Fibroblast of lung (primary cell): ENCODE measurements at regions not wholly inside any gene's neighbourhood (a gene's known extent, or its start where the extent isn't known, plus 50 kb on each side); places are given as distances from the start of the nearest gene placed in this dataset.

Source experiments
- DNase-seq, 2 donors: peaks; one replicate each; pipeline versions ENCODE4 v3.0.0 to v3.0.0-alpha.2; 2010; ENCODE audit warnings: low read depth in 2 of 2
- H2AFZ ChIP-seq: 2 replicates; pipeline ENCODE4 v1.5.1; 2012; ENCODE audit warnings: low read length, control low read depth, inconsistent platforms
- H3K27ac ChIP-seq: 2 replicates; pipeline ENCODE4 v1.5.1; 2011; ENCODE audit warnings: low read length, control low read depth; ENCODE audit not compliant: insufficient read depth
- H3K27me3 ChIP-seq: 2 replicates; pipeline ENCODE4 v1.5.1; 2011; ENCODE audit warnings: mild to moderate bottlenecking, low read length; ENCODE audit not compliant: control insufficient read depth, insufficient read depth
- H3K36me3 ChIP-seq: 2 replicates; pipeline ENCODE4 v1.5.1; 2011; ENCODE audit warnings: low read length; ENCODE audit not compliant: control insufficient read depth, insufficient read depth
- H3K4me1 ChIP-seq: 2 replicates; pipeline ENCODE4 v1.5.1; 2011; ENCODE audit warnings: low read length; ENCODE audit not compliant: control insufficient read depth, insufficient read depth; ENCODE audit errors: extremely low read depth
- H3K4me2 ChIP-seq: 2 replicates; pipeline ENCODE4 v1.5.1; 2011; ENCODE audit warnings: low read length, control low read depth; ENCODE audit not compliant: insufficient read depth; ENCODE audit errors: extremely low read depth
- H3K4me3 ChIP-seq, 4 experiments: fragments of 200-600 bp in 1 of 4; sonication (generic) in 1 of 4; replicated peaks in 1 of 4; 2 replicates each; pipeline ENCODE4 v1.5.1; 2011 to 2016; ENCODE audit warnings: low read length in 4 of 4, low read depth in 3 of 4, mild to moderate bottlenecking in 3 of 4, control low read depth in 2 of 4, inconsistent platforms in 1 of 4, mixed read lengths in 1 of 4; ENCODE audit not compliant: insufficient read depth in 1 of 4; ENCODE audit errors: control extremely low read depth in 1 of 4
- H3K79me2 ChIP-seq: 2 replicates; pipeline ENCODE4 v1.5.1; 2012; ENCODE audit warnings: mild to moderate bottlenecking, low read length, inconsistent platforms; ENCODE audit not compliant: control insufficient read depth, insufficient read depth
- H3K9ac ChIP-seq: 2 replicates; pipeline ENCODE4 v1.5.1; 2011; ENCODE audit warnings: mild to moderate bottlenecking, low read length, control low read depth; ENCODE audit not compliant: insufficient read depth
- H3K9me3 ChIP-seq: 2 replicates; pipeline ENCODE4 v1.5.1; 2012; ENCODE audit warnings: low read depth, low read length; ENCODE audit not compliant: control insufficient read depth, insufficient read depth
- H4K20me1 ChIP-seq: 2 replicates; pipeline ENCODE4 v1.5.1; 2011; ENCODE audit warnings: low read length; ENCODE audit not compliant: control insufficient read depth, insufficient read depth; ENCODE audit errors: extremely low read depth
- CTCF ChIP-seq, 2 donors: IDR thresholded peaks in 1 of 2; conservative IDR thresholded peaks in 1 of 2; 1 replicate in 1 of 2; 2 replicates in 1 of 2; pipeline ENCODE4 v1.5.1; 2011 to 2012; ENCODE audit warnings: low read length in 2 of 2, control low read depth in 1 of 2, inconsistent platforms in 1 of 2, low read depth in 1 of 2, mild to moderate bottlenecking in 1 of 2
- EZH2 ChIP-seq: IDR thresholded peaks from 2 replicates; pipeline ENCODE4 v1.5.1; 2012; ENCODE audit warnings: low read length, control low read depth, mild to moderate bottlenecking; ENCODE audit errors: missing control alignments

DNA sequence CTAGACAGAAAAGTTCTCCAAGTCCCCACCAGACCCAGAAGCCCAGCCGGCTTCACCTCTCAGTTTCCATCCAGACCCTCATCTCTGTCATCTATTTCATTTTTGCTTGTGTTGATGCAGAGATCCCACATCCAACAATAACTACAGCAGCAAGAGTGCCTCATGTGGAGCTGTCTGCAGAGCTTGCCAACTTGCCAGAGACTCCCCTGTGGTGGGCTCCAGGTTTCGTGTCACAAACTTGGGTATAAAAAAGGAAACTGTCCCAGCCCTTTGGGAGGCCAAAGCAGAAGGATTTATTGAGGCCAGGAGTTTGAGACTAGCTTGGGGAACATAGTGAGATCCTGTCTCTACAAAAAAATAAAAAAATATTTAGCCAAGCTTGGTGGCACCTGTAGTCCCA lies 182.4 kb upstream of the ATP10A start:
- Histone ChIP-seq H4K20me1 (no peaks in the 10 kb centered on the region), H3K4me3 (no peak overlapping the region), H3K27ac (no peak overlapping the region), H3K9me3 (no peaks in the 10 kb centered on the region), H3K4me1 (no peaks in the 10 kb centered on the region), H3K79me2 (no peaks in the 10 kb centered on the region), H3K36me3 (no peaks in the 10 kb centered on the region), H3K9ac (no peak overlapping the region), H2AFZ (no peak overlapping the region), H3K27me3 (no peaks in the 10 kb centered on the region), H3K4me2 (no peak overlapping the region)
- no peak for DNase-seq
- no peak for TF ChIP-seq CTCF (conservative IDR thresholded peaks at IDR 0.05 in 1 of 2, IDR thresholded peaks at IDR 0.05 in 1 of 2; ENCODE audit: low read depth in 1 of 2, low read length in 2 of 2)
- TF ChIP-seq EZH2 = no peak

GRCh38 chr15:26043018-26043417 lies 179.9 kb upstream of the ATP10A start:
- Histone ChIP-seq H3K4me2 (no peak overlapping the region), H2AFZ (no peak overlapping the region), H3K79me2 (no peaks in the 10 kb centered on the region), H3K4me3 (no peak overlapping the region), H3K27me3 (no peaks in the 10 kb centered on the region), H4K20me1 (no peaks in the 10 kb centered on the region), H3K36me3 (no peaks in the 10 kb centered on the region), H3K27ac (no peak overlapping the region), H3K4me1 (no peaks in the 10 kb centered on the region), H3K9ac (no peak overlapping the region), H3K9me3 (no peaks in the 10 kb centered on the region)
- TF ChIP-seq CTCF (conservative IDR thresholded peaks at IDR 0.05 in 1 of 2, IDR thresholded peaks at IDR 0.05 in 1 of 2; ENCODE audit: low read depth in 1 of 2, low read length in 2 of 2) = no peak
- TF ChIP-seq EZH2 = no peak
- no peak for DNase-seq

DNA sequence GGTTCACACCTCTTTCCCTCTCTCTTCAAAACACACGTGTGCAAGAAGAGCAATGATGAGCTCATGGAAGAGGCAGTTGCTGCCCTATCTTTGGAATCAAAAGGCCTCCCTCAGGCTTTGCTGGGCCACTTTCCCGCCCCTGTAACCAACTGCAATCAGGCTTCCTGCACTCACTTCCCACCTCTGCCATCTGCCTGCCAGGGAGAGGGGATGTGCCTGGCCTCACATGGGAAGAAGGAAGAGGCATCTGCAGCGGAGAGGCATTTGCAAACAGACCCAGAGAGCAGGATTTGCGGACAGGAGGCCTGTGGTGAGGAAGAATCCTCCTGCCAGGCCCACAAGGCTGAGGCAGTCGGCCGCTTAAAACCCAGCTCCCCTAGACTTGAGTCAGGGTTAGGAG lies 175.6 kb upstream of the ATP10A start:
- Histone ChIP-seq H3K4me3 (no peak overlapping the region), H3K4me2 (no peak overlapping the region)
- no peak for DNase-seq

More for the DNA sequence above, 175.6 kb upstream of the ATP10A start:
- Histone ChIP-seq H3K27me3 (no peaks in the 10 kb centered on the region), H3K36me3 (no peaks in the 10 kb centered on the region), H3K9me3 (no peaks in the 10 kb centered on the region), H3K27ac (no peak overlapping the region), H3K79me2 (no peaks in the 10 kb centered on the region), H4K20me1 (no peaks in the 10 kb centered on the region), H2AFZ (no peak overlapping the region), H3K9ac (no peak overlapping the region), H3K4me1 (no peaks in the 10 kb centered on the region)
- TF ChIP-seq EZH2 = no peak
- no peak for TF ChIP-seq CTCF (conservative IDR thresholded peaks at IDR 0.05 in 1 of 2, IDR thresholded peaks at IDR 0.05 in 1 of 2; ENCODE audit: low read depth in 1 of 2, low read length in 2 of 2)
